ENCODE measurements at regions not wholly inside any gene's neighbourhood (a gene's known extent, or its start where the extent isn't known, plus 50 kb on each side); places are given as distances from the start of the nearest gene placed in this dataset.

GRCh38 chr13:70473907-70474306, 365.7 kb upstream of the KLHL1 start:
- Histone ChIP-seq H3K27me3 (ENCODE audit: control insufficient read depth, insufficient read depth, low read length) (no peaks in the 10 kb centered on the region), H3K9ac (ENCODE audit: low read length) (no peak overlapping the region), H3K27ac (ENCODE audit: low read depth, low read length) (no peak overlapping the region), H3K4me1 (ENCODE audit: control insufficient read depth, insufficient read depth, low read length) (no peaks in the 10 kb centered on the region), H3K4me3 (ENCODE audit: low read length) (no peak overlapping the region), H3K36me3 (ENCODE audit: control insufficient read depth, insufficient read depth, low read length) (no peaks in the 10 kb centered on the region)

GRCh38 chr13:70469077-70469476, 360.8 kb upstream of the KLHL1 start:
- Histone ChIP-seq H3K27me3 (ENCODE audit: control insufficient read depth, insufficient read depth, low read length) (no peaks in the 10 kb centered on the region), H3K9ac (ENCODE audit: low read length) (no peak overlapping the region), H3K27ac (ENCODE audit: low read depth, low read length) (no peak overlapping the region), H3K36me3 (ENCODE audit: control insufficient read depth, insufficient read depth, low read length) (no peaks in the 10 kb centered on the region), H3K4me1 (ENCODE audit: control insufficient read depth, insufficient read depth, low read length) (no peaks in the 10 kb centered on the region), H3K4me3 (ENCODE audit: low read length) (no peak overlapping the region)

DNA sequence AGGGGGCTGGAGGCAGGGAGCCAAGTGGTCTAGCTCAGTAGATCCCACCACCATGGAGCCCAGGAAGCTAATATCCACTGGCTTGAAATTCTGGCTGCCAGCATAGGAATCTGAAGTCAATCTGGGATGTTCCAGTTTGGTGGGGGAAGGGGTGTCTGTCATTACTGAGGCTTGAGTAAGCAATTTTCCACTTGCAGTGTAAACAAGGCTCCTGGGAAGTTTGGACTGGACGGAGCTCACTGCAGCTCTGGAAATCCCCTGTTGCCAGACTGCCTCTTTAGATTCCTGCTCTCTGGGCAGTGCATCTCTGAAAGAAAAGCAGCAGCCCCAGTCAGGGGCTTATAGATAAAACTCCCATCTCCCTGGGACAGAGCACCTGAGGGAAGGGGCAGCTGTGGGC, 349.2 kb upstream of the KLHL1 start:
- no peak overlapping the region for H3K9ac ChIP-seq (ENCODE audit: low read length)
- no peak overlapping the region for H3K4me3 ChIP-seq (ENCODE audit: low read length)
- no peak overlapping the region for H3K27ac ChIP-seq (ENCODE audit: low read depth, low read length)
- no peaks in the 10 kb centered on the region for H3K36me3 ChIP-seq (ENCODE audit: control insufficient read depth, insufficient read depth, low read length)
- H3K27me3 ChIP-seq (ENCODE audit: control insufficient read depth, insufficient read depth, low read length) = no peaks in the 10 kb centered on the region
- H3K4me1 ChIP-seq (ENCODE audit: control insufficient read depth, insufficient read depth, low read length) = no peaks in the 10 kb centered on the region

- Histone ChIP-seq H3K27me3 (ENCODE audit: control insufficient read depth, insufficient read depth, low read length) (no peaks in the 10 kb centered on the region), H3K4me3 (ENCODE audit: low read length) (no peak overlapping the region), H3K9ac (ENCODE audit: low read length) (no peak overlapping the region), H3K4me1 (ENCODE audit: control insufficient read depth, insufficient read depth, low read length) (no peaks in the 10 kb centered on the region), H3K27ac (ENCODE audit: low read depth, low read length) (no peak overlapping the region), H3K36me3 (ENCODE audit: control insufficient read depth, insufficient read depth, low read length) (no peaks in the 10 kb centered on the region)
Observed at GRCh38 chr13:70448820-70449219, 340.6 kb upstream of the KLHL1 start.

- Histone ChIP-seq H3K36me3 (ENCODE audit: control insufficient read depth, insufficient read depth, low read length) (no peaks in the 10 kb centered on the region), H3K4me3 (ENCODE audit: low read length) (no peak overlapping the region), H3K27ac (ENCODE audit: low read depth, low read length) (no peak overlapping the region), H3K27me3 (ENCODE audit: control insufficient read depth, insufficient read depth, low read length) (no peaks in the 10 kb centered on the region), H3K9ac (ENCODE audit: low read length) (no peak overlapping the region), H3K4me1 (ENCODE audit: control insufficient read depth, insufficient read depth, low read length) (no peaks in the 10 kb centered on the region)
Observed at GRCh38 chr13:70432276-70432805, 324.1 kb upstream of the KLHL1 start.

DNA sequence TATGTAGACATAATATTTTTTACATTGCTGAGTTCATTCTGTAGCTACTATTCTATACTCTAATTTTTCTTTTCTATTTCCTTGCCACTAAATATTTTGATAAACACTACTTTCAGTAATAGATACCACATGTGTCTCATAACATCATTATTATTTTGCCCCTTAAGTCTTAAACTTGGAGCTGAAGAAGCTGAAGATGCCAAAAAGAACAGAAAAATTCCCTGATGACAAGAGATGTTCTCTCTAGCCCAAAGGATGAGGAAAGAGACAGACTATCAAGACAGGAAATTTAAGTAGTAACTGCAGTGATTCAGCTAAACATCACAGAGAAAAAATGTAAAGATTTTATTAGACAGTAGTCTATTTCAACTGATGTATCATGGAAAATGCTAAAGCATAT, 322.0 kb upstream of the KLHL1 start:
- Histone ChIP-seq H3K4me3 (ENCODE audit: low read length) (no peak overlapping the region), H3K36me3 (ENCODE audit: control insufficient read depth, insufficient read depth, low read length) (no peaks in the 10 kb centered on the region), H3K4me1 (ENCODE audit: control insufficient read depth, insufficient read depth, low read length) (no peaks in the 10 kb centered on the region), H3K27ac (ENCODE audit: low read depth, low read length) (no peak overlapping the region), H3K9ac (ENCODE audit: low read length) (no peak overlapping the region), H3K27me3 (ENCODE audit: control insufficient read depth, insufficient read depth, low read length) (no peaks in the 10 kb centered on the region)

- Histone ChIP-seq H3K27ac (ENCODE audit: low read depth, low read length) (no peak overlapping the region), H3K4me1 (ENCODE audit: control insufficient read depth, insufficient read depth, low read length) (no peaks in the 10 kb centered on the region), H3K9ac (ENCODE audit: low read length) (no peak overlapping the region), H3K36me3 (ENCODE audit: control insufficient read depth, insufficient read depth, low read length) (no peaks in the 10 kb centered on the region), H3K27me3 (ENCODE audit: control insufficient read depth, insufficient read depth, low read length) (no peaks in the 10 kb centered on the region), H3K4me3 (ENCODE audit: low read length) (no peak overlapping the region)
Observed at GRCh38 chr13:70424928-70425327, 316.7 kb upstream of the KLHL1 start.

- no peak overlapping the region for H3K9ac ChIP-seq (ENCODE audit: low read length)
- H3K36me3 ChIP-seq (ENCODE audit: control insufficient read depth, insufficient read depth, low read length) = no peaks in the 10 kb centered on the region
- no peak overlapping the region for H3K4me3 ChIP-seq (ENCODE audit: low read length)
- no peak overlapping the region for H3K27ac ChIP-seq (ENCODE audit: low read depth, low read length)
- no peaks in the 10 kb centered on the region for H3K27me3 ChIP-seq (ENCODE audit: control insufficient read depth, insufficient read depth, low read length)
- no peaks in the 10 kb centered on the region for H3K4me1 ChIP-seq (ENCODE audit: control insufficient read depth, insufficient read depth, low read length)
Observed at GRCh38 chr13:70424428-70424827, 316.2 kb upstream of the KLHL1 start.

DNA sequence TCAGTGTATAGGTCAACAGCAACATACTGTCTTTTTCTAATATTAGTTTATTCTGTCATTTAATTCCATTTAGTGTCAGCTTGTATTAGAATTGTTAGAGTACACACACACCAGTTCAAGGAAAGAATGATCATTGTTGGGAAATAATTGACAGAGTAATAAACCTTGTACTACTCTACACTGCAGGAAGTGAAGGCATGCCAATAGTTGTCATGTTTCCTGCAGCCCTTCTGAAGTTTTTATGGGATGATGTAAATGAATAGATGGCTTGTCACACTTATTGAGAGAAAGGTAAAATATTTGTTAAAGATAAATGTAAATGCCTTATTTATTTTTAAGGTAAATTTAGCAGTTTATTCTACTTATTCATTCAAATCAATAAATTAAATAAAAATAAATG, 306.9 kb upstream of the KLHL1 start:
- Histone ChIP-seq H3K27ac (ENCODE audit: low read depth, low read length) (no peak overlapping the region), H3K27me3 (ENCODE audit: control insufficient read depth, insufficient read depth, low read length) (no peaks in the 10 kb centered on the region), H3K4me1 (ENCODE audit: control insufficient read depth, insufficient read depth, low read length) (no peaks in the 10 kb centered on the region), H3K9ac (ENCODE audit: low read length) (no peak overlapping the region), H3K4me3 (ENCODE audit: low read length) (no peak overlapping the region), H3K36me3 (ENCODE audit: control insufficient read depth, insufficient read depth, low read length) (no peaks in the 10 kb centered on the region)

- H3K36me3 ChIP-seq (ENCODE audit: control insufficient read depth, insufficient read depth, low read length) = no peaks in the 10 kb centered on the region
- no peaks in the 10 kb centered on the region for H3K4me1 ChIP-seq (ENCODE audit: control insufficient read depth, insufficient read depth, low read length)
- no peak overlapping the region for H3K27ac ChIP-seq (ENCODE audit: low read depth, low read length)
- no peak overlapping the region for H3K9ac ChIP-seq (ENCODE audit: low read length)
- H3K4me3 ChIP-seq (ENCODE audit: low read length) = no peak overlapping the region
- no peaks in the 10 kb centered on the region for H3K27me3 ChIP-seq (ENCODE audit: control insufficient read depth, insufficient read depth, low read length)
Observed at GRCh38 chr13:70408865-70409264, 300.6 kb upstream of the KLHL1 start.

DNA sequence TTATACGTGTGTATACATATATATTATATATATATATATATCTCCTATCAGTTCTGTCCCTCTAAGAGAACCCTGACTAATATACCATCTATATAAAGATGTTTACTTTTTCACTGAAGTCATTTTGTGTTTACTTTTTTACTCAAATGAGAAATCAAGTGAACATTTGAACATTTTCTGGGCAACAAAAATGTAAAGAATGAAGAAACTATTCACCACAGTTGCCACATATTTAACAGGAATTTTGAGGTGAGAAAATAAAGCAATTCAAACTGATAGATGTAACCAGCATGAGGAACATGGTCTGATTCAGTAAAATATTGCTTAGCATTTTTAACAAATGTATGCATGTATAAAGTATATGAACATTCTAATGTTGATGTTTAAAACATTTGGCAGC, 299.2 kb upstream of the KLHL1 start:
- Histone ChIP-seq H3K27ac (ENCODE audit: low read depth, low read length) (no peak overlapping the region), H3K9ac (ENCODE audit: low read length) (no peak overlapping the region), H3K4me1 (ENCODE audit: control insufficient read depth, insufficient read depth, low read length) (no peaks in the 10 kb centered on the region), H3K36me3 (ENCODE audit: control insufficient read depth, insufficient read depth, low read length) (no peaks in the 10 kb centered on the region), H3K4me3 (ENCODE audit: low read length) (no peak overlapping the region), H3K27me3 (ENCODE audit: control insufficient read depth, insufficient read depth, low read length) (no peaks in the 10 kb centered on the region)

- no peak overlapping the region for H3K9ac ChIP-seq (ENCODE audit: low read length)
- no peak overlapping the region for H3K4me3 ChIP-seq (ENCODE audit: low read length)
- no peaks in the 10 kb centered on the region for H3K27me3 ChIP-seq (ENCODE audit: control insufficient read depth, insufficient read depth, low read length)
- H3K36me3 ChIP-seq (ENCODE audit: control insufficient read depth, insufficient read depth, low read length) = no peaks in the 10 kb centered on the region
- no peak overlapping the region for H3K27ac ChIP-seq (ENCODE audit: low read depth, low read length)
- H3K4me1 ChIP-seq (ENCODE audit: control insufficient read depth, insufficient read depth, low read length) = no peaks in the 10 kb centered on the region
Observed at GRCh38 chr13:70405266-70405665, 297.0 kb upstream of the KLHL1 start.

- Histone ChIP-seq H3K27ac (ENCODE audit: low read depth, low read length) (no peak overlapping the region), H3K4me3 (ENCODE audit: low read length) (no peak overlapping the region), H3K9ac (ENCODE audit: low read length) (no peak overlapping the region), H3K4me1 (ENCODE audit: control insufficient read depth, insufficient read depth, low read length) (no peaks in the 10 kb centered on the region), H3K36me3 (ENCODE audit: control insufficient read depth, insufficient read depth, low read length) (no peaks in the 10 kb centered on the region), H3K27me3 (ENCODE audit: control insufficient read depth, insufficient read depth, low read length) (no peaks in the 10 kb centered on the region)
Observed at GRCh38 chr13:70394031-70394548, 285.8 kb upstream of the KLHL1 start.
